Pulmonary artery endothelial cell (primary cell): ENCODE measurements at regions not wholly inside any gene's neighbourhood (a gene's known extent, or its start where the extent isn't known, plus 50 kb on each side); places are given as distances from the start of the nearest gene placed in this dataset.
"Not testable (repeated sequence)": the region's sequence is repeated elsewhere in the genome, so short reads cannot be mapped to it uniquely, and the experiment has no call there.

Experiments used
- DNase-seq: peaks from one replicate; pipeline ENCODE4 v3.0.0-alpha.2; 2011; ENCODE audit warnings: low read depth, low spot score

DNA sequence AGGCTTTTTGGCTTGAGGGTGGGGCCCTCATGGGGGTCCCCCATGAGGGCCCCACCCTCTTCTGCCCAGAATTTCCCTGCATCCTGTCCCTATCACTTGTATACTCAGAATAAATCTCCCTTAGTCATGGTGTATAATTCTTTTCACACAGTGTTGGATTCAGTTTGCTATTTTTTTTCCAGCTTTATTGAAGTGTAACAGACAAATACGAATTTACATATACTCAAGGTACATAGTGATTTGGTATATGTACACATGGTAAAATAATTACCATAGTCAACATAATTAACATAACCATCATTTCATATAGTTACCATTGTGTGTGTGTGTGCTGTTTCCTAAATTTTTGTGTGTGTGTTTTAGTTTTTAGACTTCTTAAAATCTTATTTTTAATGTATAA lies 289.4 kb downstream of the CNTNAP3B start:
- DNase-seq: not testable (repeated sequence)

GRCh38 chr9:41838953-41839352 lies 290.3 kb downstream of the CNTNAP3B start:
- DNase-seq: not testable (repeated sequence)

- not testable (repeated sequence) for DNase-seq
These were observed 290.7 kb downstream of the CNTNAP3B start for GRCh38 chr9:41838562-41838851.

- not testable (repeated sequence) for DNase-seq
These were observed 291.3 kb downstream of the CNTNAP3B start for GRCh38 chr9:41837684-41838561.

DNA sequence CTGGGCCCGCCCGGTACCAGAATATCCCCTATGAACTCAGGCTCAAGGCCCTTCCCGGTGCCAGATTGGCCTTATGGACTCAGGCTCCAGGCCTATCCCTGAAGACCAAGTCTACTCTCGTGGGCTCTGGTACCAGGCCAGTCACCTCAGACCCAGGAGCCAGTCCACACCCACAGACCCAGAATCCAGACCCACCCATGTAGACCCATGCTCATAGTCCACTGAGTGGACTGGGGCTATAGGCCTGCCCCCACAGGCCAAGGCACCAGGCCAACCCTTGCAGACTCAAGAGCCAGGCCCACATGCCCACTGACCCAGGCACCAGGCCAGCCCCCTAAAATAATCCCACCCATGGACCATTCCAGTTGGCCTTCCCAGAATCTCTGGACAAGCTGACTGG lies 296.1 kb downstream of the CNTNAP3B start:
- not testable (repeated sequence) for DNase-seq

- not testable (repeated sequence) for DNase-seq
These were observed 304.5 kb downstream of the CNTNAP3B start for GRCh38 chr9:41824723-41825122.

DNA sequence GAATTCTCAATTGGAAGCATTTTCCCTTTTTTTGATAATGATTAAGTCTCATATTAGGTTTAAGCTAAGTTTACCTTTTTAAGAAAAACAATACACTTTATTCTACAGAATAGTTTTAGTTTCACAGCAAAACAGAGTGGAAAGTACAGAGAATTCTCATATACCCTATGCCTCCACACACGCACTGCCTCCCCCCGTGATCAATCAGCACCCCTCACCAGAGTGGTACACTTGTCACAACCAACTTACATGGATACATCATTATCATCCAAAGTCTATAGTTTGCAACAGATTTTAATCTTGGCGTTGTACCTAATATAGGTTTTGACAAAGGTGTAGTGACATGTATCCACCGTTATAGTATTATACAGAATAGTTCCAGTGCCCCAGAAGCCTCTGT lies 326.5 kb downstream of the CNTNAP3B start:
- DNase-seq: not testable (repeated sequence)

DNA sequence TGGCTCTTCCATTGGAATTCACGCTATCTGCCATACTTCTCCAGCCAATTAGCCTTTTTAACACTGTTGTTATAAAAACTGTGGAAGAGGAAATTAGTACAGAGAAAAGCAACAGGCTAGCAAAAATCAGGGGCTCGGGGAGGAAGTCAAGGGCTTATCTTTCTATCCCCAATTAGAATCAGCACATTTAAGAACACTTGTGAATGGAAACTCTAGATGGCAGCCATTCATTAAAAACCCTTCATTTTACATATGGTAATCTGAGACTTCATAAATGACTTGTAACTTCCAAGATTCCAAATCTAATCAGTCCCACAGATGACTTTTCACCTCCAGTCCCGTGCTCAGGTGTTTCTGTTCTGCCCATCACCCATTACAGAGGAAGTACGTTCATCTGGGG lies 330.5 kb downstream of the CNTNAP3B start:
- peak; percentile 2 for DNase-seq

DNA sequence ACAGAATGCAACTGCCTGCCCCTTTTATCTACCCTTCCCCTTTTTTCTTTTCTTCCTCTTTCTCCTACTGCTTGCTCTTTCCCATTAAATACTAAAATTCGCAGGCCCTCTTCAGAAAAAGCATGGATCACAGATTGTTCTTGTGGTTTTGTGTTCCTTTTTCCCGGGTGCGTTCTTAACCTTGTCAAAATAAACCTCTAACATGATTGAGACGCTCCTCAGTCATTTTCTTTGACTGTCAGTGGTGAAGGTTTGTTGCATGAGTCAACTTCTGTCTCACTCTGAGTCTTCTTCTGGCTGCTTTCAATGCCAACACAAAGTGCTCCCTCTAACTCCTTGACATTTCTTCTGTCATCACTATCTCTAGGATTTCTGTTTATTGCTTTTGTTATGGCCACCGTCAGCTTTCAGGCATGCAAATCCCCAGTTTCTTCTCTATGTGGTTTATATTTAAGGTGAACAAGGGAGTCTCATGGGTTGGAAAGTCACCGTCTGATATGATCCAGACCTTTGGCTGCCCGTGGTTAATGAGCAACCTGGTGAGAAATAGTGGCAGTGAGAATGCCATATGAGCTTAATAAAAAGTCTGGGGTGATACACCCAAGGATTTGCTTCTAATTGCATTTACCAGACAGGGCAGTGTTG lies 338.4 kb downstream of the CNTNAP3B start:
- not testable (repeated sequence) for DNase-seq

DNA sequence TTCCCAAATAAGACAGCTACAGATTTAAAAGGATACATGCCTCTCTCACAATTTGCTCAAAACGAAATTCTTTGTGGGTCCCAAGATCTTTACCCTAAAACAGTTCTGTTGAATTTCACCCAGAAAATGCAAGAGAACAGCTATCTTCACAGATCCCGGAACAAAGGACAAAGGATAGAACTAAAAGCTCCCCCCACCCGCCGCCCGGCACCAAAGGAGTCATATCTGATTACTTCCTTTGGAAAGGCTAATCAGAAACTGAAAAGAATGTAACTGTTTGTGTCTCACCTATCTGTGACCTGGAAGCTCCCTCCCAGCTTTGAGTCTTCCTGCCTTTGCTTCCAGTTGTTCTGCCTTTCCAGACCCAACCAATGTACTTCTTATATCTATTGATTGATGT lies 339.2 kb downstream of the CNTNAP3B start:
- not testable (repeated sequence) for DNase-seq

- DNase-seq: not testable (repeated sequence)
These were observed 339.8 kb downstream of the CNTNAP3B start for GRCh38 chr9:41789387-41789786.

- not testable (repeated sequence) for DNase-seq
These were observed 341.3 kb downstream of the CNTNAP3B start for GRCh38 chr9:41787951-41788350.

GRCh38 chr9:41787270-41787669 lies 342.0 kb downstream of the CNTNAP3B start:
- not testable (repeated sequence) for DNase-seq

GRCh38 chr9:41784006-41784405 lies 345.2 kb downstream of the CNTNAP3B start:
- DNase-seq: not testable (repeated sequence)

DNA sequence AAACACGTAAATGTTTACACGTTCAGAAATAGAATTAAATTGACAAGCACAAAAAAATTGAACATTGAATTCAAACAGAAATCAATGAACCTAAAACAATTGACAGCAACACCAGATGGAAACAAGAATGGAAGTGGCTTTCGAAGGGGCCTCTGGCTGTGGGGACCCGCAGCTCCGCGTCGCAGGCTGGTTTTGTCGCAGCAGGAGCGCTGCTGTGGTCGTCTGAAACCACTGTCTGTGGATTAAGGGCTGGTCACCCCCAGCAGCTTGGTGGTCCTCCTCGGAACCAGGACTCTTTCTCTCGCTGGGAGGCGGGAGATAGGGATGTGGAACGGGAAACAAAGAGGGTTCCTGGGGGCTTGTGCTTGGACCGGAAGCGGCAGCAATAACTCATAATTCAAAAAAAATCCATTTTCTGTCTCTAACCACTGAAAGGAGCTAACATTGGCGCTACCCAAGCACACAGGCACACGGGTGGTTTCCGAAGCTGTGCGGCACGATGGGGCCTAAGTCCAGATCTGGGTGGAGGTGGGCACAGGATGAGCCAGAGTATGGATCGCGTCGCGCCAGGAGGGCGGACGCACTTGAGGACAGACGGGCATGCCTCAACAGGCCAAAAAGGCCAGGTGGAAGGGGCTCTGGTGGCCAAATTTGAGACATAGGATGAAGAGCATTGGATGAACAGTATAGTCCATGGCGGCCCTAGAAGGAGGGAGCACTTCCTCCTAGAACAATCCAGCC lies 346.0 kb downstream of the CNTNAP3B start:
- not testable (repeated sequence) for DNase-seq

GRCh38 chr9:41781899-41782298 lies 347.3 kb downstream of the CNTNAP3B start:
- DNase-seq: not testable (repeated sequence)

DNA sequence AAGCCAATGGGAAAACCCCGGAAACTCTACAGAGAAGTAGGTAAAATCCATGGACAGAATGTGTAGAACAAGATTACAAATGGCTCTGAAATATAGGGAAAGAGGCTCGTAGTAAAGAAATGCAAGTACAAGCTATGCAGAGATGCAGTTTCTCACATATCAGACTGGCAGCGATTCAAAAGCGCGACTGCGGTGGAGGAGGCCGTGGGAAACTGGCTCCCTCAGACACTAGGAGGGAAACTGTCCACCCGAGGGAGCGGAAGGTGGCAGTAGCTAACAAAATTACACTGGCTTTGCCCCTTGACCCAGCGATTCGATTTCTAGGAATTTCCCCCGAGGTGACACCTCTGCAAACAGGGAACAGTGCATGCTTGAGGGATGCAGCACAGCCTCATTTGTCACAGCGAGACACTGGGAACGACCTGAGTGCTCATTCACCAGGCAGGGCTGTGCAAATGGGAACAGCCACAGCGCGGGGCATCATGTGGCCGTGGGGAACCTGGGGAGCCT lies 349.3 kb downstream of the CNTNAP3B start:
- not testable (repeated sequence) for DNase-seq

DNA sequence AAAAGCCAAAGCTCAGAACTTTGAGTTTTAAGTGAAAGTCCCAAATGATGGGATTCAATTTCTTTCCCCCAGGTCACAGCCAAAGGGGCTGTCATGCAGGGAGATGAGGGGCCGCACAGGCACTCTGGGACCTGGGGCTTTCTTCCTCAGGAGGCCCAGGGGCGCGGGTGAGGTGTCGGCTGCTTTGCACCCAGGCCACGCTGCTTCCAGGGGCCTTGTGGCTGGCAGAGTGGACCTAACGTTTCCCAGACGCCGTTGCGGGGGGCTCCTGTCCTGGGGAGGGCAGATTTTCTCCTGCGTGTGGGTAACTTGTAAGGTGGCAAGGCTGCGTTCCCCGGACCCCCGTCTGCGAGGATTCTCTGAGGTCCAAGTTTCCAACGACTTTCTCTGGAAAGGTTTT lies 350.0 kb downstream of the CNTNAP3B start:
- not testable (repeated sequence) for DNase-seq

DNA sequence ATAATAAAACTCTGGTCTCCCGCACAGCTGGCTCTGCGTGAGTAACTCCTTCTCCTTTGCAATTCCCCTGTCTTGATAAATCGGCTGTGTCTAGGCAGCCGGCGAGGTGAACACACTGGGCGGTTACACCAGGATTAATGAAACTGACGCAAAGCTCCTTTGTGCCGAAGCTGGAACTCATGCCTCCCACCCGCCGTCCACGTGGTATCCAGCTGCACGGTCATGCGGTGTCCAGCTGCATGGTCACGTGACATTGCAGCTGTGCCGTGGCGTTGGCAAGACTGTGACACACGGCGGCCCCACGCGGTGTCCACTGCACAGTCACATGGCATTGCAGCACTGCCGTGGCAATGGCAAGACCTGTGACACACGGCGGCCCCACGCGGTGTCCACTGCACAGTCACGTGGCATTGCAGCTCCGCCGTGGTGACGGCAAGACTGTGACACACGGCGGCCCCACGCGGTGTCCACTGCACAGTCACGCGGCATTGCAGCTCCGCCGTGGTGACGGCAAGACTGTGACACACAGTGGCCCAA lies 350.6 kb downstream of the CNTNAP3B start:
- not testable (repeated sequence) for DNase-seq

DNA sequence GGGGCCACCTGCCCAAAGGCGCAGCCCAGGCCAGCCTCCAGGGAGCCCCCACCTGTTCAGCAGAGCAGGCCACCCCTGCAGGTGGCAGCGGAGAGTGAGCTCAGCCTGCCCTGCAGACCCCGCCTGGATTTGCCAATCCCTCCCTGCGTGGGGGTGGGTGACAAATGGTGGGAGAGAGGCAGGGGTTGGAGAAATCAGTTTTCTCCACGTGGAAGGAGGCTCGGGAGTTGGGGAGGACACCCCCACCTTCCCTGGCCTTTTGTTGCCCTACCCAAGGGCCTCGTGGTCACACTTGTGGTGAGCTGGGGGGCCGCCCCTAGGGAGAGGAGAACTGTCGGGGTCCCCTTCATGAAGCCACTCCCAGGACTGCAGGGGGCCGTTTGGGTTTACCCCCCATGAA lies 351.7 kb downstream of the CNTNAP3B start:
- DNase-seq: not testable (repeated sequence)

DNA sequence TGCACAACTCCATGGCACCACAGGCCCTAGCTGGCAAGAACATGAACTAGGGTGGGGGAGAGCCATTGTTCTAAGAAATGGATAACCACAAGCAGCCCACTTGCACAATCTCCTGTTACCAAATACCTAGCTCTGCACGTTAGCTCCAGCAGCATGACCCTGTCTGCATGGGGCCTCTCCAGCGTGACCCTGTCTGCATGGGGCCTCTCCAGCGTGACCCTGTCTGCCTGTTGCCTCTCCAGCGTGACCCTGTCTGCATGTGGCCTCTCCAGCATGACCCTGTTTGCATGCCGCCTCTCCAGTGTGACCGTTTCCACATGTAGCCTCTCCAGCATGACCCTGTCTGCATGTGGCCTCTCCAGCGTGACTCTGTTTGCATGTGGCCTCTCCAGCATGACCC lies 356.7 kb downstream of the CNTNAP3B start:
- DNase-seq: not testable (repeated sequence)
